ENCODE measurements at regions not wholly inside any gene's neighbourhood (a gene's known extent, or its start where the extent isn't known, plus 50 kb on each side); places are given as distances from the start of the nearest gene placed in this dataset.
"Not testable (repeated sequence)": the region's sequence is repeated elsewhere in the genome, so short reads cannot be mapped to it uniquely, and the experiment has no call there.

DNA sequence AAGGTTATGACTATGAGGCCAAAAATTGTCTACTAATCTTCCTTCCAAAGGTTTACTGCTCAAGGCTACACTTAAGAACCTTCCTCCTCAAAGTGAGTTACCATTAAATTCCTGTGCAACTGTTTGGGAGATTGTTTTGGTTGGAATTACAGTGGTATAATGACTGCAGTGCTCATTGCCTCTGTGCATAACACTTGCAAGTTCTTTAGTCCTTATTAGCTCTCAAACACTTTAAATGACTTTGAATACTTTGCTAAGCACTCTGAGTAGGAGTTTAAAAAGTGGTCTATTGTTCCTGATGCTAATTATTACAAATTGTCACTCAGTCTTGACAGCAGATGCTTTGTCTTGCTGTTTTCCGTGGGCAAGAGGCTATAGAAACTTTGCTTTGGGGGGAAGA lies 422.8 kb upstream of the PABPC4L start:
- Histone ChIP-seq H3K36me3 (no peaks in the 10 kb centered on the region), H3K4me3 (no peak overlapping the region), H3K27ac (no peak overlapping the region), H3K27me3 (no peaks in the 10 kb centered on the region), H3K4me2 (no peak overlapping the region), H3K4me1 (no peaks in the 10 kb centered on the region), H4K20me1 (no peaks in the 10 kb centered on the region), H3K9ac (no peak overlapping the region), H3K9me3 (no peaks in the 10 kb centered on the region)
- no peak for TF ChIP-seq Cebpa-rat (IDR thresholded peaks at IDR 0.05)

DNA sequence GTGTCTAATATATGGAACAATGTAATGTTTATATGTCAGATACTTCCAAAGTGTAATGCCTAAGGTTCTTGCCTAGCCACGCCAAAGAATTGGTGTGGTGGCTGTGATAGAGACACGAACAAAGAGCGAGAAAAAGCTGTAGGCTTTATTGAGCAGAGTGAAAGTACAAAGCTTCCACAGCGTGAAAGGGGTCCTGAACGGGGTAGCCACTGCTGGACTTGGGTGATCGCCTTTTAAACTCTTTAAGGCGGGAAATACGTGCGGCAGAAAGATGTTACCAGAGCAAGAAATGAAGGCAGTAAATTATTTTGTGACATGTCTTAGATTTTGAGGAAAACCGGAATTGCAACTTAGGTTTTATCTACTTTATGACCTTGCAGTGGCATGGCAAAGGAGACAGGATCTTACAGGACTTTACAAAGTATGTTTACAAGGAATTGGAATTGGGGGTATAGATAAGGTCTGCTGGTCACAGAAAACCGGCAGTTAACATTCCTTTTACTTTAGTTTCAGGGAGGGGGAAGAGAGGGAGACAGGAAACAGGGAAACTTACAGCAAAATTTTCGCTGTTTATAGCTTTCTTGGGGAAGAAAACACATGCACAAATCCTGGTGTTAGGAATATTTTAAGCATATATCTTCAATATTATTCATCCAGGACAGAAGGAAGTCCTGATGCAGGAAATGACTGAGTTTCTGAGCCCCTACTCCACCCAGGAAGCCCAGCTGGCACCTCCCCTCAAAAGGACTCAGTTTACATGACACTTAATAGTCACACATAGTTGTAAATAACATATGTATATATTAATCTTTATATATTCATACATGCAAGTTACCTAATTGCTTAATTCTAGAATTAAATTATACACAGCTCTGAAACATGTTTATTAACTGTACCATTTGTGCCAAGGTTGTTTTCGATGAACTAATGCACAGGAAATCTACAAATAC lies 421.3 kb upstream of the PABPC4L start:
- H3K9me3 ChIP-seq, H3K27ac ChIP-seq, H4K20me1 ChIP-seq, H3K27me3 ChIP-seq, H3K4me1 ChIP-seq, H3K4me2 ChIP-seq, H3K9ac ChIP-seq, H3K4me3 ChIP-seq, H3K36me3 ChIP-seq: not testable (repeated sequence)

DNA sequence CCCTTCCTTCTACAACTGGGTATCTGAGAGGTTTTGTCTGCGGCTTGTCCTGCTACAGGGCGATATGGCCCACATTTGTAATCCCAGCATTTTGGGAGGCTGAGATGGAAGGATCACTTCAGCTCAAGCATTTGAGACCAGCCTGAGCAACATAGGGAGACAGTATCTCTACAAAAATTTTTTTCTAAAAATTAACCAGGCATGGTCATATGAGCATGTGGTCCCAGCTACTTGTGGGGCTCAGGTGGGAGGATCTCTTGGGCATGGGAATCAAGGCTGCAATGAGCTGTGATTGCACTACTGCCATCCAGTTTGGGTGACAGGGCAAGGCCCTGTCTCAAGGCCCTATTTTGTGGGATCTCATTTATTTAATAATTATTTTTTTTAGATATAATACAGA lies 420.6 kb upstream of the PABPC4L start:
- H3K4me2 ChIP-seq, result no peak overlapping the region
- H3K9ac ChIP-seq, result no peak overlapping the region

DNA sequence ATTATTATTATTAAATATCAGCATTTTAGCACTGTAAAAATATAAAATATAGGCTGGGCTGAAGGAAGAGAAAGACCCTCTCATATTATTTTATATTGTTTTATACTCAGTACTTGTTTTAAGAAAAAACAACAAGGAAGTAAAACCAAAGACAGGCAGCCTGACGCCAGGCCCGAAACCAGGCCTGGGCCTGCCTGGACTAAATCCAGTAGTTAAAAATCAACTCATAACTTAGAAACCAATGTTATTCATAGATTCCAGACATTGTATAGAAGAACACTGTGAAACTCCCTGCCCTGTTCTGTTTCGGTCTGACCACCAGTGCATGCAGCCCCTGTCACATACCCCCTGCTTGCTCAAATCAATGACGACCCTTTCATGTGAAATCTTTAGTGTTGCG lies 420.1 kb upstream of the PABPC4L start:
- H3K36me3 ChIP-seq, H3K27me3 ChIP-seq, H3K9me3 ChIP-seq, H3K9ac ChIP-seq, H4K20me1 ChIP-seq, H3K4me1 ChIP-seq, H3K4me2 ChIP-seq, H3K27ac ChIP-seq, H3K4me3 ChIP-seq: not testable (repeated sequence)

More for the DNA sequence above, 420.6 kb upstream of the PABPC4L start:
- no peak for TF ChIP-seq Cebpa-rat (IDR thresholded peaks at IDR 0.05)
- H3K4me1 ChIP-seq, result no peaks in the 10 kb centered on the region
- H3K9me3 ChIP-seq, result no peaks in the 10 kb centered on the region
- H4K20me1 ChIP-seq, result no peaks in the 10 kb centered on the region
- H3K27me3 ChIP-seq, result no peaks in the 10 kb centered on the region
- H3K36me3 ChIP-seq, result no peaks in the 10 kb centered on the region
- no peak overlapping the region for H3K27ac ChIP-seq
- no peak overlapping the region for H3K4me3 ChIP-seq

DNA sequence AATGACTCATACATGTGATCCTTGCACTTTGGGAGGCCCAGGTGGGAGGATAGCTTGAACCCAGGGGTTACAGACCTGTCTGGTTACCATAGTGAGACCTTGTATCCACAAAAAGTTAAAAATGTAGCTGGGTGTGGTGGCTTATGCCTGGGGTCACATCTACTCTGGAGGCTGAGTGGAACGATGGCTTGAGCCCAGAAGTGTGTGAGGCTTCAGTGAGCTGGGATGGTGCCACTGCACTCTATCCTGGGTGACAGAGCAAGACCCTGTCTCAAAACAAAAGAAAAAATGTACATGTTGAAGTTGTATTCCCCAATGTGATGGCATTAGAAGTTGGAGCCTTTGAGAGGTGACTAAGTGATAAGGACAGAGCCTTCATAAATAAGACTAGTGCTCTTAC lies 409.4 kb upstream of the PABPC4L start:
- peaks cover 3% of the 10 kb centered on the region; the same call in 1 of the 2 replicates for H3K9me3 ChIP-seq
- no peak overlapping the region for H3K9ac ChIP-seq
- H3K4me3 ChIP-seq, result no peak overlapping the region
- no peak for TF ChIP-seq Cebpa-rat (IDR thresholded peaks at IDR 0.05)
- H4K20me1 ChIP-seq, result no peaks in the 10 kb centered on the region
- H3K27me3 ChIP-seq, result no peaks in the 10 kb centered on the region
- H3K27ac ChIP-seq, result no peak overlapping the region
- no peaks in the 10 kb centered on the region for H3K36me3 ChIP-seq
- H3K4me1 ChIP-seq, result no peaks in the 10 kb centered on the region
- no peak overlapping the region for H3K4me2 ChIP-seq

DNA sequence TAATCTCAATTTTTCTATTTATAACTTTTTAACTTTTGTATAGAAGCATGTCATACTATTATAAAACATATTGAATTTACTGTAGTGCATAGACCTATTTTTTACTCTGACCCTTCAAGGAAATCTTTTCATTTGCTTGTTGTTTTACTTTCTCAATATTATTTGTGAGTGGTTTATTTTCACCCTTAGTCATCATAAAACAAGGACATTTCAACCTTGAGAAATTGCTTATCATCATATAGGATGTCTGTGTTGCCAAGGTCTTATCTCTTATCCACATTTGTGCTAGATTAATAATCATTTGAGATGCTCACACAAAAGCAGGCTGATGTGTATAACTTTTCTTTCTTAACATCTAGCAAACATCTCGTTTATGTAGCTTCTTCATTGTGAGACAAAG lies 408.6 kb upstream of the PABPC4L start:
- Histone ChIP-seq H3K27ac (no peak overlapping the region), H3K27me3 (no peaks in the 10 kb centered on the region), H3K9ac (no peak overlapping the region), H3K4me2 (no peak overlapping the region), H3K36me3 (no peaks in the 10 kb centered on the region), H3K4me1 (no peaks in the 10 kb centered on the region), H3K9me3 (peaks cover 3% of the 10 kb centered on the region; the same call in 1 of the 2 replicates), H4K20me1 (no peaks in the 10 kb centered on the region), H3K4me3 (no peak overlapping the region)
- no peak for TF ChIP-seq Cebpa-rat (IDR thresholded peaks at IDR 0.05)

DNA sequence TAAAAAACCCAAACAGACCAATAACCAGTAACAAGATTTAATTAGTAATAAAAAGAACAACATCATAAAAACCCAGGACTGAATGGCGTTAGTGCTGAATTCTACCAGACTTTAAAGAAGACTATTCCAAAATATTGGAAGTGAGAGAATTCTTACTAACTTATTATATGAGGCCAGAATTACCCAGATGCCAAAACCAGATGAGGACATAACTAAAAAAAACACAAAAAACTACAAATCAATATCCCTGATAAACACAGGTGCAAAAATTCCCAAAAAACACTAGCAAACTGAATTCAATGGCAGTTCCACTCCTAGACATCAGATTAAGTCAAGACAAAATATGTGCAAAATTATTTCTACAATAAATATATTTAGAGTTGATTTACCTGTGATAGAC lies 400.1 kb upstream of the PABPC4L start:
- Histone ChIP-seq H3K9ac (no peak overlapping the region), H3K27ac (no peak overlapping the region), H3K27me3 (no peaks in the 10 kb centered on the region), H3K36me3 (no peaks in the 10 kb centered on the region), H3K4me2 (no peak overlapping the region), H4K20me1 (no peaks in the 10 kb centered on the region), H3K4me3 (no peak overlapping the region), H3K4me1 (no peaks in the 10 kb centered on the region), H3K9me3 (no peaks in the 10 kb centered on the region)
- TF ChIP-seq Cebpa-rat (IDR thresholded peaks at IDR 0.05), result no peak

DNA sequence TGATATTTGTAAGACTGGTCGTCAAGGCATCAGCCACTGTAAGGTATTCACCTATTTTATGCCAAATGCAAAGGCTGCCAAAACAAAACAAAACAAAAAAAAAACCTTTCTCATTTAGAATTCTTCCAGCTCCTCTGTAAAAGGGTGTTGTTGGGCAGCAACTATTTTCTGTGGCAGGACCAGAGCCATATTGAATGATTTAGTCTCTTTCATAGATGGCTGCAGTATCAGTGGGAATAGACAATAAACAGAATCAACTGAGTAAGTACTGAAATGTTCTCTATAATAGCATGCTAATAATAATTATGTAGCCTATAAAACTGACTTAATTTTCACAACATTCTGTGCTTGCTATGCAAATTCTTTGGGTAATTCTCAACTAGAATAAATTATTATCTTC lies 389.7 kb upstream of the PABPC4L start:
- Histone ChIP-seq H3K27ac (no peak overlapping the region), H3K4me1 (no peaks in the 10 kb centered on the region), H3K4me3 (no peak overlapping the region), H3K36me3 (no peaks in the 10 kb centered on the region), H3K9ac (no peak overlapping the region), H3K27me3 (no peaks in the 10 kb centered on the region), H3K4me2 (no peak overlapping the region), H4K20me1 (no peaks in the 10 kb centered on the region), H3K9me3 (no peaks in the 10 kb centered on the region)
- no peak for TF ChIP-seq Cebpa-rat (IDR thresholded peaks at IDR 0.05)

DNA sequence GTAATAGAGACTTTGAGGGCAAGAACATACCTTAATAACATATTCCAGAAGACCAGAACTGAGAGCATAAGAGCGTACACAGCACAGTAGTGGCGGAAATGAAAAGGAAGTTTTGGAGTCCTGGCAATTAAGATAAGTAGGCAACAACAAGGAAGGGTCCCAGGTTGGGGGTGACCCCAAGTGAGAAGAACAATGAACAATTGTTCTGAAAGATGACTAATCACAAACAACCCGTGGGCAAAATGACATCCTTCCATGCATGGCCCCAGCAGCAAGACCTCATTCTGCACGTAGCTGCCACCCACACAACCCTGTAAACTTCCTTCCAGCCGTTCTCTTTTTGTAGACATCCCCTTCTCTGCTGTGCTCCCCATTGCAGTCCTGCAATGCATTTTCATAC lies 384.4 kb upstream of the PABPC4L start:
- H3K9me3 ChIP-seq, result no peaks in the 10 kb centered on the region
- no peak overlapping the region for H3K9ac ChIP-seq
- H3K4me3 ChIP-seq, result no peak overlapping the region
- no peaks in the 10 kb centered on the region for H4K20me1 ChIP-seq
- no peaks in the 10 kb centered on the region for H3K4me1 ChIP-seq
- H3K27me3 ChIP-seq, result no peaks in the 10 kb centered on the region
- H3K36me3 ChIP-seq, result no peaks in the 10 kb centered on the region
- TF ChIP-seq Cebpa-rat (IDR thresholded peaks at IDR 0.05), result no peak
- no peak overlapping the region for H3K27ac ChIP-seq
- no peak overlapping the region for H3K4me2 ChIP-seq

DNA sequence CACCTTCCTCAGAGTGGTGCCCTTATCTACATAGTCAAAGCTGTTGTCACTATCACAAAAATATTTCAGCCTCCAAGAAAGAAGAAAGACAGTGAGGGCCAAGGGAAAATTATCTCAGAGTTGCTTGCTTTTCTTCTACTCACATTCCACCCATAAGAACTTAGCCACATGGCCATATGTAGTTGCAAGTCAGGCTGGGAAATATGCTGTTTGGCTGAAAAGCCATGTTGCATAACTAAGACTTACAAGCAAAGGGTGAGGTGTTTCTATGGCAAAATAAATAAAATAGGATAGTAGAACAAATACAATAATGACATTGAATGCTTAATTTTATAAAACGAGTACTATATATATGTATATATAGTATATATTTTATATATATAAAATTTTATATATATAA lies 365.9 kb upstream of the PABPC4L start:
- no peaks in the 10 kb centered on the region for H3K36me3 ChIP-seq
- no peaks in the 10 kb centered on the region for H4K20me1 ChIP-seq
- H3K4me1 ChIP-seq, result no peaks in the 10 kb centered on the region
- no peak overlapping the region for H3K4me3 ChIP-seq
- H3K27me3 ChIP-seq, result no peaks in the 10 kb centered on the region
- TF ChIP-seq Cebpa-rat (IDR thresholded peaks at IDR 0.05), result no peak
- H3K4me2 ChIP-seq, result no peak overlapping the region
- H3K9me3 ChIP-seq, result peaks cover 6% of the 10 kb centered on the region; the same call in 1 of the 2 replicates
- H3K27ac ChIP-seq, result no peak overlapping the region
- H3K9ac ChIP-seq, result no peak overlapping the region

DNA sequence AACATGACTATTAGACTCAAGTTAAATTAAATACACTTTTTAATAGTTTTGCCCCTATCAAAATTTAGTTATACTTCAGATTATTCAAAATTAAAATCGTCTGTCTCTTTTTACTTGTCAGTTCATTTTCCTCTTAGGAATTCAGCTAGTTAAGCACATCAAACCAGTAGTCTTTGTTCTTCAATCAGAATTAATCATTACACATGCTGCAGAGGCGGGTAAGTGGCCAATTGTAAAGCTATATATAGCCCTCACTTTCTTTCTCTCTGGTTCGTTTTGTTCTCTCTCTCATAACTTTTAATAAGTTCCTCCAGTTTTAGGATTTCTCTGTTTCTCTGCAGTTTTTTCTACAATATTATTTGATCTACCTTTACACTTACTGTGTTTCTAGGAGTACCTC lies 359.1 kb upstream of the PABPC4L start:
- no peak overlapping the region for H3K4me2 ChIP-seq
- no peaks in the 10 kb centered on the region for H3K36me3 ChIP-seq
- no peak overlapping the region for H3K27ac ChIP-seq
- H3K4me3 ChIP-seq, result no peak overlapping the region
- H3K27me3 ChIP-seq, result no peaks in the 10 kb centered on the region
- no peak overlapping the region for H3K9ac ChIP-seq
- H4K20me1 ChIP-seq, result no peaks in the 10 kb centered on the region
- H3K4me1 ChIP-seq, result no peaks in the 10 kb centered on the region
- H3K9me3 ChIP-seq, result no peaks in the 10 kb centered on the region
- TF ChIP-seq Cebpa-rat (IDR thresholded peaks at IDR 0.05), result no peak

Measured in BLaER1 (cell line).